IMR-90 (cell line): ENCODE measurements at regions not wholly inside any gene's neighbourhood (a gene's known extent, or its start where the extent isn't known, plus 50 kb on each side); places are given as distances from the start of the nearest gene placed in this dataset.

Source experiments
- ATAC-seq: fragments of 200-7000 bp; cut with Tn5 transposase; 2 replicates; pipeline ENCODE4 v1.9.1; 2020; ENCODE audit warnings: low read depth, mild to moderate bottlenecking, moderate library complexity
- BruUV-seq: library from RNA; stranded (reverse); fragments of 400-500 nt; replicated peaks from 2 replicates; lab custom pipeline; 2021; lab: Mats Ljungman, UMichigan
- CTCF ChIA-PET: fragments of 300-600 bp; formaldehyde crosslinking; extraction: SDS; loops from one replicate; lab custom pipeline; 2021; ENCODE audit warnings: antibody characterized with exemption; lab: Yijun Ruan, JAX
- POLR2A ChIA-PET: fragments of 300-600 bp; sonication (Branson Sonifier 250); formaldehyde crosslinking; loops from one replicate; lab custom pipeline; 2022; ENCODE audit warnings: antibody characterized with exemption; ENCODE audit not compliant: unreplicated experiment; lab: Charles Lee
- DNase-seq: peaks from one replicate; pipeline ENCODE4 v3.0.0; 2013
- H2AFZ ChIP-seq: replicated peaks from 2 replicates; pipeline ENCODE3; 2013; ENCODE audit warnings: low read length, mild to moderate bottlenecking; ENCODE audit not compliant: poor library complexity
- H2AK5ac ChIP-seq: 2 replicates; pipeline ENCODE4 v1.6.1; 2013; ENCODE audit warnings: low read depth, low read length, inconsistent platforms
- H2AK9ac ChIP-seq: replicated peaks from 2 replicates; pipeline ENCODE3; 2013; ENCODE audit warnings: mild to moderate bottlenecking, low read depth, low read length, moderate library complexity; ENCODE audit not compliant: poor library complexity
- H2BK120ac ChIP-seq: 2 replicates; pipeline ENCODE4 v1.6.1; 2013; ENCODE audit warnings: low read depth, low read length, inconsistent platforms
- H2BK15ac ChIP-seq: 3 replicates; pipeline ENCODE4 v1.6.1; 2013; ENCODE audit warnings: low read depth, low read length, inconsistent platforms
- H2BK20ac ChIP-seq: 2 replicates; pipeline ENCODE4 v1.6.1; 2013; ENCODE audit warnings: low read depth, mild to moderate bottlenecking, inconsistent platforms, low read length, moderate library complexity
- H2BK5ac ChIP-seq: 2 replicates; pipeline ENCODE4 v1.6.1; 2013; ENCODE audit warnings: mild to moderate bottlenecking, low read depth, low read length, inconsistent platforms; ENCODE audit not compliant: poor library complexity, severe bottlenecking
- H3K14ac ChIP-seq: replicated peaks from 2 replicates; pipeline ENCODE4 v1.6.1; 2013; ENCODE audit warnings: low read depth, low read length, inconsistent platforms
- H3K18ac ChIP-seq: 2 replicates; pipeline ENCODE4 v1.6.1; 2013; ENCODE audit warnings: low read depth, low read length, control low read depth
- H3K23ac ChIP-seq: 2 replicates; pipeline ENCODE4 v1.6.1; 2013; ENCODE audit warnings: low read depth, low read length, inconsistent platforms
- H3K27ac ChIP-seq: 2 replicates; pipeline ENCODE4 v1.5.1; 2013; ENCODE audit warnings: mild to moderate bottlenecking, control low read depth, low read length; ENCODE audit not compliant: insufficient read depth
- H3K27me3 ChIP-seq: 2 replicates; pipeline ENCODE4 v1.6.1; 2013; ENCODE audit warnings: low read length; ENCODE audit not compliant: control insufficient read depth, insufficient read depth
- H3K36me3 ChIP-seq: 2 replicates; pipeline ENCODE4 v1.6.1; 2013; ENCODE audit warnings: low read length, mixed read lengths; ENCODE audit not compliant: control insufficient read depth, insufficient read depth
- H3K4ac ChIP-seq: 2 replicates; pipeline ENCODE4 v1.6.1; 2013; ENCODE audit warnings: low read depth, low read length, inconsistent platforms
- H3K4me1 ChIP-seq: 2 replicates; pipeline ENCODE4 v1.6.1; 2013; ENCODE audit warnings: low read length, mixed read lengths; ENCODE audit not compliant: control insufficient read depth, insufficient read depth
- H3K4me2 ChIP-seq: 2 replicates; pipeline ENCODE4 v1.6.1; 2013; ENCODE audit warnings: low read depth, mild to moderate bottlenecking, control low read depth, low read length, moderate library complexity
- H3K4me3 ChIP-seq: 2 replicates; pipeline ENCODE4 v1.5.1; 2013; ENCODE audit warnings: low read depth, mild to moderate bottlenecking, control low read depth, low read length, moderate library complexity; ENCODE audit not compliant: insufficient read depth
- H3K56ac ChIP-seq: 2 replicates; pipeline ENCODE4 v1.6.1; 2013; ENCODE audit warnings: low read length, inconsistent platforms; ENCODE audit not compliant: insufficient read depth; ENCODE audit errors: extremely low read depth
- H3K79me1 ChIP-seq, 2 experiments: 2 replicates each; pipeline ENCODE4 v1.6.1; 2013; ENCODE audit warnings: low read length in 2 of 2, inconsistent platforms in 1 of 2, low read depth in 1 of 2
- H3K9ac ChIP-seq: 2 replicates; pipeline ENCODE4 v1.6.1; 2013; ENCODE audit warnings: low read depth, low read length, control low read depth
- H3K9me1 ChIP-seq: 2 replicates; pipeline ENCODE4 v1.6.1; 2013; ENCODE audit warnings: low read length, inconsistent platforms; ENCODE audit not compliant: insufficient read depth
- H3K9me3 ChIP-seq: 2 replicates; pipeline ENCODE4 v1.6.1; 2013; ENCODE audit warnings: low read length; ENCODE audit not compliant: control insufficient read depth, insufficient read depth
- H4K20me1 ChIP-seq: 2 replicates; pipeline ENCODE4 v1.6.1; 2013; ENCODE audit warnings: low read length, inconsistent platforms; ENCODE audit not compliant: insufficient read depth
- H4K5ac ChIP-seq: 2 replicates; pipeline ENCODE4 v1.6.1; 2013; ENCODE audit warnings: mild to moderate bottlenecking, low read depth, low read length, control low read depth
- H4K8ac ChIP-seq, 2 experiments: 2 replicates each; pipeline ENCODE4 v1.6.1; 2013; ENCODE audit warnings: low read depth in 2 of 2, low read length in 2 of 2, control low read depth in 1 of 2, inconsistent platforms in 1 of 2
- H4K91ac ChIP-seq: 2 replicates; pipeline ENCODE4 v1.6.1; 2013; ENCODE audit warnings: low read depth, low read length, inconsistent platforms; ENCODE audit not compliant: insufficient read depth
- BHLHE40 ChIP-seq: fragments of 150-350 bp; IDR thresholded peaks from 2 replicates; pipeline ENCODE4 v1.6.1; 2016; ENCODE audit warnings: mild to moderate bottlenecking, low read depth, low read length
- CEBPB ChIP-seq: IDR thresholded peaks from 2 replicates; pipeline ENCODE4 v1.6.1; 2012; ENCODE audit warnings: low read depth, low read length, improper control_type of control experiment
- CHD1 ChIP-seq: IDR thresholded peaks from 2 replicates; pipeline ENCODE4 v1.6.1; 2012; ENCODE audit warnings: low read depth, low read length, improper control_type of control experiment
- FOS ChIP-seq: fragments of 150-350 bp; IDR thresholded peaks from 2 replicates; pipeline ENCODE4 v1.6.1; 2016; ENCODE audit warnings: low read depth, low read length
- MAFK ChIP-seq: IDR thresholded peaks from 2 replicates; pipeline ENCODE4 v1.6.1; 2012; ENCODE audit warnings: low read depth, low read length, improper control_type of control experiment
- MAZ ChIP-seq: IDR thresholded peaks from 2 replicates; pipeline ENCODE4 v1.6.1; 2012; ENCODE audit warnings: low read depth, mild to moderate bottlenecking, low read length, improper control_type of control experiment, moderate library complexity, borderline replicate concordance
- MXI1 ChIP-seq: IDR thresholded peaks from 2 replicates; pipeline ENCODE4 v1.6.1; 2012; ENCODE audit warnings: low read depth, mild to moderate bottlenecking, low read length, moderate library complexity, borderline replicate concordance
- POLR2A ChIP-seq: IDR thresholded peaks from 2 replicates; pipeline ENCODE4 v1.6.1; 2012; ENCODE audit warnings: mild to moderate bottlenecking, low read depth, low read length
- RAD21 ChIP-seq: IDR thresholded peaks from 2 replicates; pipeline ENCODE4 v1.6.1; 2012; ENCODE audit warnings: low read length, improper control_type of control experiment
- RCOR1 ChIP-seq: IDR thresholded peaks from 2 replicates; pipeline ENCODE4 v1.6.1; 2012; ENCODE audit warnings: mild to moderate bottlenecking, low read length, improper control_type of control experiment; ENCODE audit not compliant: insufficient replicate concordance
- RFX5 ChIP-seq: IDR thresholded peaks from 2 replicates; pipeline ENCODE4 v1.8.0; 2012; ENCODE audit warnings: low read depth, mild to moderate bottlenecking, low read length, moderate library complexity
- SMC3 ChIP-seq: fragments of 150-350 bp; IDR thresholded peaks from 2 replicates; pipeline ENCODE4 v1.6.1; 2016; ENCODE audit warnings: low read depth, mild to moderate bottlenecking, antibody characterized with exemption, low read length, moderate library complexity
- WGBS, 2 experiments: methylation state at CpG; one replicate each; pipeline versions ENCODE4 v1.1.5 to v1.1.7; 2013; ENCODE audit warnings: missing lambda C conversion rate in 2 of 2; ENCODE audit not compliant: insufficient read length in 1 of 2; ENCODE audit errors: extremely low coverage in 2 of 2; 5-methylcytosine and 5-hydroxymethylcytosine counted together
- dilution Hi-C: fragments of 300-500 bp; cut with HindIII; formaldehyde crosslinking; loops from one replicate; pipeline ENCODE4 v1.14.3; 2018; ENCODE audit warnings: low sequenced_read_pairs; ENCODE audit not compliant: unreplicated experiment
- in situ Hi-C: fragments of 300-500 bp; cut with MboI; formaldehyde crosslinking; loops from 3 replicates; pipeline ENCODE4 v1.14.3; 2019; ENCODE audit warnings: low sequenced_read_pairs, inconsistent platforms, mixed read lengths
- intact Hi-C: fragments of 100-400 bp; cut with micrococcal nuclease; formaldehyde crosslinking; loops from 2 replicates; pipeline ENCODE4 v1.10.0; 2022
- TF ChIP-seq, protein P1 (sequence below): fragments of 150-350 bp; IDR thresholded peaks from 2 replicates; pipeline ENCODE4 v1.6.1; 2017; ENCODE audit warnings: mild to moderate bottlenecking, antibody characterized with exemption, low read length, low read depth
- TF ChIP-seq, protein P2 (sequence below): conservative IDR thresholded peaks from 2 replicates; pipeline ENCODE4 v1.5.1; 2012; ENCODE audit warnings: mild to moderate bottlenecking, low read depth, low read length, improper control_type of control experiment
- TF ChIP-seq, protein P3 (sequence below): fragments of 150-350 bp; IDR thresholded peaks from 2 replicates; pipeline ENCODE4 v1.6.1; 2016; ENCODE audit warnings: low read depth, mild to moderate bottlenecking, low read length, moderate library complexity, borderline replicate concordance

GRCh38 chr11:42311944-42312343 lies 852.5 kb upstream of the LRRC4C start:
- H4K20me1 ChIP-seq, result no peaks in the 10 kb centered on the region
- H3K4ac ChIP-seq, result no peak overlapping the region
- intact Hi-C loops (no loop called here), in situ Hi-C loops (no loop called here), dilution Hi-C loops (no loop called here)
- H3K18ac ChIP-seq, result no peak overlapping the region
- no peak for ATAC-seq
- no peak overlapping the region for H2BK15ac ChIP-seq
- H3K9ac ChIP-seq, result no peak overlapping the region
- H2AFZ ChIP-seq, result no peak overlapping the region
- CTCF ChIA-PET, result no interaction called here
- no peak overlapping the region for H3K14ac ChIP-seq
- H3K27me3 ChIP-seq, result no peaks in the 10 kb centered on the region
- H2AK9ac ChIP-seq, result no peak overlapping the region
- no peak overlapping the region for H2BK20ac ChIP-seq
- H3K9me1 ChIP-seq, result no peaks in the 10 kb centered on the region
- H3K4me1 ChIP-seq, result no peaks in the 10 kb centered on the region
- no CpG with 5 or more reads among the region's 2 CpGs for WGBS, 2 experiments
- H4K91ac ChIP-seq, result no peak overlapping the region
- TF ChIP-seq CHD1, result no peak
- TF ChIP-seq CEBPB, result no peak
- no peak for TF ChIP-seq POLR2A
- TF ChIP-seq, protein P1, sequence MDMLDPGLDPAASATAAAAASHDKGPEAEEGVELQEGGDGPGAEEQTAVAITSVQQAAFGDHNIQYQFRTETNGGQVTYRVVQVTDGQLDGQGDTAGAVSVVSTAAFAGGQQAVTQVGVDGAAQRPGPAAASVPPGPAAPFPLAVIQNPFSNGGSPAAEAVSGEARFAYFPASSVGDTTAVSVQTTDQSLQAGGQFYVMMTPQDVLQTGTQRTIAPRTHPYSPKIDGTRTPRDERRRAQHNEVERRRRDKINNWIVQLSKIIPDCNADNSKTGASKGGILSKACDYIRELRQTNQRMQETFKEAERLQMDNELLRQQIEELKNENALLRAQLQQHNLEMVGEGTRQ, result no peak
- TF ChIP-seq MXI1, result no peak
- TF ChIP-seq SMC3, result no peak
- no peak for TF ChIP-seq BHLHE40
- no peak for TF ChIP-seq RAD21
- no peak for TF ChIP-seq RCOR1
- TF ChIP-seq MAZ, result no peak
- no peak for TF ChIP-seq FOS
- TF ChIP-seq, protein P2, sequence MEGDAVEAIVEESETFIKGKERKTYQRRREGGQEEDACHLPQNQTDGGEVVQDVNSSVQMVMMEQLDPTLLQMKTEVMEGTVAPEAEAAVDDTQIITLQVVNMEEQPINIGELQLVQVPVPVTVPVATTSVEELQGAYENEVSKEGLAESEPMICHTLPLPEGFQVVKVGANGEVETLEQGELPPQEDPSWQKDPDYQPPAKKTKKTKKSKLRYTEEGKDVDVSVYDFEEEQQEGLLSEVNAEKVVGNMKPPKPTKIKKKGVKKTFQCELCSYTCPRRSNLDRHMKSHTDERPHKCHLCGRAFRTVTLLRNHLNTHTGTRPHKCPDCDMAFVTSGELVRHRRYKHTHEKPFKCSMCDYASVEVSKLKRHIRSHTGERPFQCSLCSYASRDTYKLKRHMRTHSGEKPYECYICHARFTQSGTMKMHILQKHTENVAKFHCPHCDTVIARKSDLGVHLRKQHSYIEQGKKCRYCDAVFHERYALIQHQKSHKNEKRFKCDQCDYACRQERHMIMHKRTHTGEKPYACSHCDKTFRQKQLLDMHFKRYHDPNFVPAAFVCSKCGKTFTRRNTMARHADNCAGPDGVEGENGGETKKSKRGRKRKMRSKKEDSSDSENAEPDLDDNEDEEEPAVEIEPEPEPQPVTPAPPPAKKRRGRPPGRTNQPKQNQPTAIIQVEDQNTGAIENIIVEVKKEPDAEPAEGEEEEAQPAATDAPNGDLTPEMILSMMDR, result no peak
- no peak for TF ChIP-seq RFX5
- TF ChIP-seq, protein P3, sequence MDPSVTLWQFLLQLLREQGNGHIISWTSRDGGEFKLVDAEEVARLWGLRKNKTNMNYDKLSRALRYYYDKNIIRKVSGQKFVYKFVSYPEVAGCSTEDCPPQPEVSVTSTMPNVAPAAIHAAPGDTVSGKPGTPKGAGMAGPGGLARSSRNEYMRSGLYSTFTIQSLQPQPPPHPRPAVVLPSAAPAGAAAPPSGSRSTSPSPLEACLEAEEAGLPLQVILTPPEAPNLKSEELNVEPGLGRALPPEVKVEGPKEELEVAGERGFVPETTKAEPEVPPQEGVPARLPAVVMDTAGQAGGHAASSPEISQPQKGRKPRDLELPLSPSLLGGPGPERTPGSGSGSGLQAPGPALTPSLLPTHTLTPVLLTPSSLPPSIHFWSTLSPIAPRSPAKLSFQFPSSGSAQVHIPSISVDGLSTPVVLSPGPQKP, result no peak
- TF ChIP-seq MAFK, result no peak
- H4K5ac ChIP-seq, result no peak overlapping the region
- no peak overlapping the region for H2BK120ac ChIP-seq
- no peak overlapping the region for H3K4me2 ChIP-seq
- no peak overlapping the region for H3K4me3 ChIP-seq
- POLR2A ChIA-PET, result no interaction called here
- H3K56ac ChIP-seq, result no peak overlapping the region
- no peaks in the 10 kb centered on the region for H3K79me1 ChIP-seq
- H2BK5ac ChIP-seq, result no peak overlapping the region
- no TSS peak for BruUV-seq
- no peaks in the 10 kb centered on the region for H3K36me3 ChIP-seq
- H4K8ac ChIP-seq, result no peak overlapping the region
- H3K9me3 ChIP-seq, result no peaks in the 10 kb centered on the region; the same call in 1 of the 2 replicates
- no peak overlapping the region for H3K27ac ChIP-seq
- no peak for DNase-seq
- no peak overlapping the region for H3K23ac ChIP-seq
- no peak overlapping the region for H2AK5ac ChIP-seq
